Progenitor cell of endocrine pancreas (in vitro differentiated cells): ENCODE measurements at regions not wholly inside any gene's neighbourhood (a gene's known extent, or its start where the extent isn't known, plus 50 kb on each side); places are given as distances from the start of the nearest gene placed in this dataset.

ENCODE experiments used
- DNase-seq: peaks from one replicate; pipeline ENCODE4 v3.0.0; 2021; ENCODE audit warnings: low spot score; ENCODE audit not compliant: unreplicated experiment
- H3K27ac Mint-ChIP-seq: 2 replicates; pipeline ENCODE4 v1.8.0; 2021; ENCODE audit warnings: mild to moderate bottlenecking, moderate library complexity, mixed read lengths
- H3K27me3 Mint-ChIP-seq: 2 replicates; pipeline ENCODE4 v1.8.0; 2021; ENCODE audit warnings: mixed read lengths
- H3K36me3 Mint-ChIP-seq: 2 replicates; pipeline ENCODE4 v1.8.0; 2022; ENCODE audit warnings: mixed read lengths; ENCODE audit not compliant: insufficient read depth
- H3K4me1 Mint-ChIP-seq: 2 replicates; pipeline ENCODE4 v1.8.0; 2021; ENCODE audit warnings: low read depth, mixed read lengths
- H3K4me3 Mint-ChIP-seq: 2 replicates; pipeline ENCODE4 v1.8.0; 2021; ENCODE audit warnings: low read depth, mild to moderate bottlenecking, moderate library complexity, mixed read lengths
- H3K9me3 Mint-ChIP-seq: 2 replicates; pipeline ENCODE4 v1.8.0; 2021; ENCODE audit warnings: low read depth, mixed read lengths
- CTCF ChIP-seq: fragments of 200-600 bp; sonication (generic); IDR thresholded peaks from one replicate; pipeline ENCODE4 v1.5.0; 2021; ENCODE audit warnings: antibody characterized with exemption, mild to moderate bottlenecking; ENCODE audit not compliant: unreplicated experiment

DNA sequence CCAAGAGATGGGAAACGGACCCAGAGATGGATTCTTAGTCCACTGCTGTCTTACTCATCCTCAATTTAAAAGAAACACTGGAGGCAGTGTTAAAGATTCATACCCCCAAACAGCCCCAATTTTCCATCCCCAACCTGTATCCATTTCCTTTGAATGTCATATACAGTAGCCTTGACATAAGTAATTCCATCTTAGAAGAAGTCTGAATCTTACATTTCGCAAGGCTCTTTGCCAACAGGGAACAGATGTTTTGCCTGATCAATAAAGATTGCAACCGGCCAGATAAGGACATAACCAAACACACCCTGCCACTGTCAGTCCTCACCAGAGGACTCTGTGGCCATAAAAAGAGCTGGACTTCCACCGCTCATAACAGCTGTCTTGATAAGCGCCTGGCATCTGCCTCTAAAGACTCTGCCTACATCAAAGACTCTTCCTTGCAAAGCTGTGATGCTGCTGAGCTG, 59.0 kb upstream of the MED9 start:
- Mint-ChIP-seq H3K36me3 (no peaks in the 10 kb centered on the region), H3K4me3 (no peak overlapping the region), H3K9me3 (no peaks in the 10 kb centered on the region), H3K4me1 (peaks cover 13% of the 10 kb centered on the region), H3K27me3 (peaks cover 4% of the 10 kb centered on the region), H3K27ac (no peak overlapping the region)
- TF ChIP-seq CTCF: no peak
- DNase-seq: no peak

DNA sequence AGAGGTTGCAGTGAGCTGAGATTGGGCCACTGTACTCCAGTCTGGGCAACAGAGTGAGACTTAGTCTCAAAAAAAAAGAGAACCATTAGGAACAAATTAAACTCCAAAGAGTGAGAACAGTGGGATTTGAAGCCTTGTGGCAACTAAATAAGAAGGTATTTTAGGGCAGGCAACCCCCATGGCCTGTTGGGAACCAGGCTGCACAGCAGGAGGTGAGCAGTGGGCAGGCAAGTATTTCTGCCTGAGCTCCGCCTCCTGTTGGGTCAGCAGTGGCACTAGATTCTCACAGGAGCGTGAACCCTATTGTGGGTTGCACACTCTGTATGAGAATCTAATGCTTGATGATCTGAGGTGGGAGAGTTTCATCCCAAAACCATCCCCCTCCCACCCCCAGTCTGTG, 57.6 kb upstream of the MED9 start:
- Mint-ChIP-seq H3K27me3 (no peaks in the 10 kb centered on the region), H3K4me1 (peaks cover 13% of the 10 kb centered on the region), H3K4me3 (no peak overlapping the region), H3K27ac (no peak overlapping the region), H3K9me3 (no peaks in the 10 kb centered on the region), H3K36me3 (no peaks in the 10 kb centered on the region)
- no peak for TF ChIP-seq CTCF
- no peak for DNase-seq

DNA sequence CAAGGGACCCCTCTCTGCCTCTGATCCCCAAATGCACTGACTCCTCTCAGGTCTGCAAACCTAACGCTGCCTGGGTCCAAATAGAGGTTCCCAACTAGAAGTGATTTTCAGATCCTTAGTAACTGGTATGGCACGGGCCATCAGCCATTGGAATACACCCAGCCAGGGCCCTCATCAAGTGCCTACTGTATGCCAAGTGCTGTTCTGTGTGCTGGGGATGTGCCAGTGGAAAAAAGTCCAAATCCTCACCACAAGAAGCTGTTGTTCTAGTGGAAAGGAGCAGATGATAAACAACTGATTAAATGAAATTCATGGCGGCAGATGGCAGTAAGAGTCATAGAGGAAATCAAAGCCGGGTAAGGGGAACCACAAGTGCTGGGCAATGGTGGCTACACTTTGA, 57.2 kb upstream of the MED9 start:
- H3K4me1 Mint-ChIP-seq: peaks cover 13% of the 10 kb centered on the region
- no peak for TF ChIP-seq CTCF
- DNase-seq: no peak
- no peaks in the 10 kb centered on the region for H3K36me3 Mint-ChIP-seq
- H3K27ac Mint-ChIP-seq: no peak overlapping the region
- no peaks in the 10 kb centered on the region for H3K9me3 Mint-ChIP-seq
- H3K27me3 Mint-ChIP-seq: no peaks in the 10 kb centered on the region
- H3K4me3 Mint-ChIP-seq: no peak overlapping the region

DNA sequence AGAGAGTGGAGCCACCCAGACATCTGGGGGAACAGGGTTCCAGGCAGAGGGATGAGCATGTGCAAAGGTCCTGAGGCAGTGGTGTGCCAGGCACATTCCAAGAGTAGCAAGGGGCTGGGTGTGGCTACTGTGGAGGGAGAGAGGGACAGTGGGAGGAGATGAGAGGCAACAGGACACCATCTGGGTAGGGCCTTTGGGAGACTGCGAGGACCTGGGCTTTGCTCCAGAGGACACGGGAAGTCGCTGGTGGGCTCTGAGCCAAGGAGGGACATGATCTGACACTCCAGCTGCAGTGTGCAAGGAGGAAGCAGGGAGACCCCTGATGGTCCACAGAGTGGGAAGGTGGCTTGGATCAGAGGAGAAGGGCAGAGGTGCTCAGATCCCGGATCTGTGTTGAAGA, 56.7 kb upstream of the MED9 start:
- no peaks in the 10 kb centered on the region for H3K9me3 Mint-ChIP-seq
- no peak overlapping the region for H3K27ac Mint-ChIP-seq
- H3K4me1 Mint-ChIP-seq: peaks cover 13% of the 10 kb centered on the region
- no peak for DNase-seq
- no peaks in the 10 kb centered on the region for H3K36me3 Mint-ChIP-seq
- H3K27me3 Mint-ChIP-seq: no peaks in the 10 kb centered on the region
- no peak overlapping the region for H3K4me3 Mint-ChIP-seq
- TF ChIP-seq CTCF: no peak

DNA sequence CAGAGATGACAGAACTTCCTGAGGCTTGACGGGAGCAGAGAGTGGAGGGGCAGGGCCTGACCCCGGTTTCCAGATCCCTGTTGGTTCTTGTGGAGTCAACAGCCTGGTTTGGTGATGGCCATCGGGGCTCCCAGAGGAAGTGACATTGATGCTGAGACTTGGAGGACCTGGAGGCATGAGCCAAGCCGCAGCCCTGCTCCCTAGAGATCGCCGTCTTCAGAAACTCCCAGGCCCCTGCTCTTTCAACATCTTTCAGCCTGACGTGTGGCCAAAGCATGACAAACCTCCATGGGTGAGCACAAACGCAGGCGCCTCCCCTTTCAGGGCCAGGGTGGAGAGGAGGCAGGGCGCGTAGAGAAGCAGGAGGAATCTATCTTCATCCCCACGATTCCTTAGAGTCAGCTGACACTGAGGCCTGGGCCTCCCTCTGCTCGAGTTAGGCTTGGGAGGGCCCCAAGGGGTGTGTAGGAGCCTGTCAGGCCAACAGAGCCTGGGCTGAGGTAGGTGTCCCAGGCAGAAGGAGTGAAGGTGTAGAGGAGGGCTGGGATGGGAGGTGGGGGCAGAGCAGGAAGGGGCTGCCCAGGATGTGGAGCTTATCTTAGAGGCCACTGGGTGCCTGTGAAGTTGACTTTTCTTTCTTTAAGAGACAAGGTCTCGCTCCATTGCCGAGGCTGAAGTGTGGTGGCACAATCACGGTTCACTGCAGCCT, 56.1 kb upstream of the MED9 start:
- Mint-ChIP-seq H3K4me1 (peaks cover 13% of the 10 kb centered on the region), H3K36me3 (no peaks in the 10 kb centered on the region), H3K4me3 (no peak overlapping the region), H3K9me3 (no peaks in the 10 kb centered on the region), H3K27ac (no peak overlapping the region), H3K27me3 (no peaks in the 10 kb centered on the region)
- no peak for TF ChIP-seq CTCF
- no peak for DNase-seq
